Stimulated activated CD4-positive, alpha-beta T cell treated with anti-CD3 and anti-CD28 coated beads, Interleukin-15, amount 100 ng/mL, for 48 hours (primary cell): ENCODE measurements at regions not wholly inside any gene's neighbourhood (a gene's known extent, or its start where the extent isn't known, plus 50 kb on each side); places are given as distances from the start of the nearest gene placed in this dataset.
"Not testable (repeated sequence)": the region's sequence is repeated elsewhere in the genome, so short reads cannot be mapped to it uniquely, and the experiment has no call there.

Experiments
- DNase-seq, 2 donors: peaks; one replicate each; pipeline ENCODE4 v3.0.0-alpha.2; 2020; ENCODE audit warnings: low read depth in 2 of 2

GRCh38 chr4:140249351-140249750 is 95.4 kb upstream of the MAML3 start:
- no peak for DNase-seq

- no peak for DNase-seq
Observed at GRCh38 chr4:140247237-140247636, 93.3 kb upstream of the MAML3 start.

GRCh38 chr4:140246216-140246615 is 92.2 kb upstream of the MAML3 start:
- DNase-seq: no peak

- no peak for DNase-seq
Observed at GRCh38 chr4:140244328-140244727, 90.3 kb upstream of the MAML3 start.

- DNase-seq: no peak
Observed at GRCh38 chr4:140243278-140243753, 89.3 kb upstream of the MAML3 start.

GRCh38 chr4:140242357-140243277 is 88.6 kb upstream of the MAML3 start:
- no peak for DNase-seq

- no peak for DNase-seq
Observed at GRCh38 chr4:140240237-140240636, 86.3 kb upstream of the MAML3 start.

GRCh38 chr4:140239311-140239710 is 85.3 kb upstream of the MAML3 start:
- no peak for DNase-seq

- no peak for DNase-seq
Observed at GRCh38 chr4:140238351-140239056, 84.5 kb upstream of the MAML3 start.

GRCh38 chr4:140237616-140238350 is 83.8 kb upstream of the MAML3 start:
- no peak for DNase-seq

- DNase-seq: no peak
Observed at GRCh38 chr4:140236654-140237169, 82.7 kb upstream of the MAML3 start.

- DNase-seq: no peak
Observed at GRCh38 chr4:140234697-140235060, 80.7 kb upstream of the MAML3 start.

- DNase-seq: no peak
Observed at GRCh38 chr4:140233791-140234696, 80.1 kb upstream of the MAML3 start.

GRCh38 chr4:140229881-140230280 is 75.9 kb upstream of the MAML3 start:
- no peak for DNase-seq

- DNase-seq: no peak
Observed at GRCh38 chr4:140227286-140227685, 73.3 kb upstream of the MAML3 start.

GRCh38 chr4:140223056-140223810 is 69.2 kb upstream of the MAML3 start:
- no peak for DNase-seq

GRCh38 chr4:140222171-140222570 is 68.2 kb upstream of the MAML3 start:
- no peak for DNase-seq

GRCh38 chr4:140220058-140220457 is 66.1 kb upstream of the MAML3 start:
- no peak for DNase-seq

GRCh38 chr4:140219567-140219966 is 65.6 kb upstream of the MAML3 start:
- no peak for DNase-seq

GRCh38 chr4:140219070-140219469 is 65.1 kb upstream of the MAML3 start:
- DNase-seq: not testable (repeated sequence)
